COLO829 (cell line): ENCODE measurements at regions not wholly inside any gene's neighbourhood (a gene's known extent, or its start where the extent isn't known, plus 50 kb on each side); places are given as distances from the start of the nearest gene placed in this dataset.
"Not testable (repeated sequence)": the region's sequence is repeated elsewhere in the genome, so short reads cannot be mapped to it uniquely, and the experiment has no call there.

Source experiments
- DNase-seq: peaks from one replicate; pipeline ENCODE4 v3.0.0; 2012; ENCODE audit warnings: low spot score

GRCh38 chrX:7638078-7638710 is 204.8 kb upstream of the VCX start:
- no peak for DNase-seq

- DNase-seq: no peak
Measured at GRCh38 chrX:7637066-7637465, 205.9 kb upstream of the VCX start.

GRCh38 chrX:7635604-7636003 is 207.4 kb upstream of the VCX start:
- DNase-seq: no peak

- DNase-seq: no peak
Measured at GRCh38 chrX:7620560-7620959, 222.4 kb upstream of the VCX start.

GRCh38 chrX:7617994-7618393 is 225.0 kb upstream of the VCX start:
- no peak for DNase-seq

- DNase-seq: no peak
Measured at GRCh38 chrX:7614616-7615015, 228.4 kb upstream of the VCX start.

GRCh38 chrX:7608625-7609024 is 234.3 kb upstream of the VCX start:
- not testable (repeated sequence) for DNase-seq

- DNase-seq: no peak
Measured at GRCh38 chrX:7606039-7606652, 236.8 kb upstream of the VCX start.

GRCh38 chrX:7603387-7603786 is 239.6 kb upstream of the VCX start:
- DNase-seq: no peak

GRCh38 chrX:7596822-7597221 is 246.1 kb upstream of the VCX start:
- no peak for DNase-seq

GRCh38 chrX:7593370-7593769 is 249.6 kb upstream of the VCX start:
- DNase-seq: not testable (repeated sequence)

- DNase-seq: peak; percentile 8
Measured at GRCh38 chrX:7586126-7586525, 256.8 kb upstream of the VCX start.

- no peak for DNase-seq
Measured at GRCh38 chrX:7582191-7582590, 260.8 kb upstream of the VCX start.

- DNase-seq: no peak
Measured at GRCh38 chrX:7580127-7580526, 262.8 kb upstream of the VCX start.

- DNase-seq: no peak
Measured at GRCh38 chrX:7574325-7574724, 268.6 kb upstream of the VCX start.

- DNase-seq: no peak
Measured at GRCh38 chrX:7570432-7571029, 272.4 kb upstream of the VCX start.

GRCh38 chrX:7568597-7568996 is 274.4 kb upstream of the VCX start:
- DNase-seq: no peak

- peak; percentile 8 for DNase-seq
Measured at GRCh38 chrX:7568130-7568529, 274.8 kb upstream of the VCX start.

GRCh38 chrX:7552760-7553159 is 290.2 kb upstream of the VCX start:
- no peak for DNase-seq

GRCh38 chrX:7546551-7547080 is 296.4 kb upstream of the VCX start:
- no peak for DNase-seq

- DNase-seq: no peak
Measured at GRCh38 chrX:7545564-7545963, 297.4 kb upstream of the VCX start.

- DNase-seq: no peak
Measured at GRCh38 chrX:7542587-7543380, 300.2 kb upstream of the VCX start.

- no peak for DNase-seq
Measured at GRCh38 chrX:7522860-7523259, 320.1 kb upstream of the VCX start.
